GM18858 (cell line): ENCODE measurements at regions not wholly inside any gene's neighbourhood (a gene's known extent, or its start where the extent isn't known, plus 50 kb on each side); places are given as distances from the start of the nearest gene placed in this dataset.
A peak's percentile ranks its signal among the peaks of the same experiment; 100 is the strongest.

Source experiments
- ATAC-seq: cut with Tn5 transposase; IDR thresholded peaks from one replicate; pipeline ENCODE4 v1.9.1; 2021; ENCODE audit not compliant: unreplicated experiment

DNA sequence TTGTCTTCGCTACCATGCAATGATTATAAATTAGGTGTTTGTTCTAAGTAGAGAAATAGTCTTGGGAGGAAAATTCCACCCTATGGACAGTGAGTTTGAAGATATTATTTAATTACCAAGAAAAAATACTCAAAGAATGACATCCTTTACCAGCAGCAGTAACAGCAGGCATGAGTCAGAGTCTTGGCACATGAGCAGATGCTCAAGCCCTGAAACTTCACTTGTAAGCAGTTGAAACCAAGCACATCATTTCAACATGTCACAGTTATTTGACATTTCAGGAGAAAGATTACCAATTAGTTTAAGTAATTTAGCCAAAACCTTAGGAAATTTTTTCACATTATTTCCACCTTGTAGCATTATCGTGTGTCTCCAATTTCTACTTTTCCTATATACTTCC, 99.2 kb downstream of the C12orf50 start:
- ATAC-seq = no peak

DNA sequence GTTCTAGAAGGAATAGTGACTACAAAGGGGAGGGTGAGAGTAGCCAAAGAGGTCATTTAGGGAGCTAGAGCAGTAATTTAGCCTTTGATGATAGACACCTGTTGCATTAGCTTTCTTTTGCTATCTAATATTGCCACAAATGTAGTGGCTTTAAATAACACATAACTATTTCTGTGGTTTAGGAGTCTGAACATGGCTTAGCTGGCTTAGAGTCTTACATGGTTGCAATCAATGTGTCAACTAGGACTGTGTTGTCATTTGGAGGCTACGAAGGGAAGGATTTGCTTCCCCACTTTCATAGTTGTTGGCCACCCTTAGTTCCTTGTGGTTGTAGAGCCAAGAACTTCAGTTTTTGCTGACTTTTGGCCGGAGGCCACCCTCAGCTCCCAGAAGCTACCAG, 99.9 kb downstream of the C12orf50 start:
- ATAC-seq = no peak

DNA sequence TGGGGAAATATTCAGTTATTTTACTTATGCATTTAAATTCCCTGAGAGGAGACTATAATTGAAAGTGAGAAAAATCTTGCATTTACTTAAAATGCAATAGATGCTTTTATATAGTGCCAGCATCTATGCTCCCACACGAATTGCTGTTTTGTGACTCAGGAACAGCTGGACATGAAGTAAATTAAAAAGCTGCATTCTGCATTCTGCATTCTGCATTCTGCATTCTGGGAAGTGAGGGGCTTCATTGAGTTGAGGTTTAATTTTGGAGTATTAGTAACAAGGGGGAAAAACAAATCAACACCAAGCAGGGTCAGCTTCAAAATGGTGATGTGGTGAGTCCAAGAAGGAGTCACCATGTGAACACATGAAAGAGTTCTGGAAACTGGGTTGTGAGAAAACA, 101.2 kb downstream of the C12orf50 start:
- no peak for ATAC-seq

DNA sequence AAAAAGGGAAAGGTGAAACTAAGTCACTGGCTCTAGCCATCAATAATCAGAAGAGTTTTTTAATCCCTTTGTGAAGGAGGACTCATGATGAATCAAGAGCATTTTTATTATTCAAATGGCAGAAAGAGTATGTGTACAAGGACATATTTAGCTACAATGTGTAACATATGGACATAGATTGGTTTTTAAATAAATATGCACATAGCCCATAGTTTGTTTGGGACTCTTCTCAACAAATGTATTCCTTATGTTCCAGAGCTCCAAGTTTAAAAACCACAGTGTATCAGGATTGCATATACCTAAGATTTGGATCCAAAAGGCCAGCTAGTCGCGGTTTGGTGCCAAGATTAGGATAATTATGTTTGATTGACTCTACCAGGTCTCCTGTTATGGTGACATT, 104.2 kb downstream of the C12orf50 start:
- no peak for ATAC-seq

GRCh38 chr12:87924149-87924548, 105.1 kb downstream of the C12orf50 start:
- ATAC-seq = no peak

DNA sequence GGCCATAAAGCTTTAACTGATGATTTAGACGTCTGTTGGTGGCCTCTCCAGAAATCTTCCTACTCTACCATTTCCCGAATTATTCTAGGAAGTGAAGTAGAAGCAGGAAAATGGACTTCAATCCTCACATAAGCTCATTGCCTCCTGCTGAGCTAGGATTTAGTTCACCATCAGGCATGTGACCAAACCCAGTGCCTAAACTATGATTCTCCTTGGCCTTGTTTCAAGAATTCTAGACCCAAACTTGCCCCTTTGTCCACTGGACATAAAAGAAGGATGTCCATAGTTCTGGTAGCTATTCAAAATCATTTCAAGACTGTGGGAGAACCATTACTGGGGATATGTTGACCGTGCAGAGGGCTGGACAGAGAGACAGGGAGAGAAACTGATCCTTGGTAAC, 105.8 kb downstream of the C12orf50 start:
- no peak for ATAC-seq

DNA sequence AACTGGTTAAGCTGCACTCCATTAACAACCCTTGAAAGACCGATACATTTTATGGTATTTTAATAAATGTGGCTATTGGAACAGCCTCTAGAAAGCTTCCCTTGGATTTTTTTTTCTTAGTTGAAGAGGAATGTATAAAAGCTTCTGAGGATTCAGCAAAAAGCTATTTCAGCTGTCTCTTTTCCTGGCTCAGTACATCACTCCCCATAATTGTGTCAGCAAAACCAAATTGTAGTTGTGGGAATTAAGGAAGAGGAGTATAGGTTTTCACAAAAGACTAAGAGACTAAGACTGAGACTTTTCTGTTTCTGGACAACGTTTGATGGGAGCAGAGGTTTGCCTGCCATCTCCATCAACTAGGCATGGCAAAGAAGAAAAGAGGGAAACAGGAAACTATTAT, 106.5 kb downstream of the C12orf50 start:
- no peak for ATAC-seq

- no peak for ATAC-seq
Observed at GRCh38 chr12:87921621-87922020, 107.6 kb downstream of the C12orf50 start.

- no peak for ATAC-seq
Observed at GRCh38 chr12:87920139-87920538, 109.1 kb downstream of the C12orf50 start.

DNA sequence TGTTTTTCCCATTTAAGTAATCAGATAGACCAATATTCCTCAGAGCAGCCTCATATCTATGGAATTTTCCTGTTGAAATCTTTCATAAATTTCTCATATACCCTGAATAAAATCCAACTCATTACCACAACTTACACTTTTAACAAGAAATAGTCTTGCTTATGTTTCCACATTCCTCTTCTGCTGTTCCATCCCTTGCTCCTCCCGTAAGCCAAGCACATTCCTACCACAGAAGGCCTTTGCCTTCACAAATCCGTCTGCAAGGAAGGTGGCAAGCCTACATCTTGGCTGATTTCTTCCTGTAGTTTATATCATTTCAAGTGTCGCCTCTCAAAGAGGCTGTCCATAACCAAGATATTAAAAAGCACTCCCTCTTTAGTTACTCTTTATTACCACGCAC, 127.7 kb downstream of the C12orf50 start:
- no peak for ATAC-seq

DNA sequence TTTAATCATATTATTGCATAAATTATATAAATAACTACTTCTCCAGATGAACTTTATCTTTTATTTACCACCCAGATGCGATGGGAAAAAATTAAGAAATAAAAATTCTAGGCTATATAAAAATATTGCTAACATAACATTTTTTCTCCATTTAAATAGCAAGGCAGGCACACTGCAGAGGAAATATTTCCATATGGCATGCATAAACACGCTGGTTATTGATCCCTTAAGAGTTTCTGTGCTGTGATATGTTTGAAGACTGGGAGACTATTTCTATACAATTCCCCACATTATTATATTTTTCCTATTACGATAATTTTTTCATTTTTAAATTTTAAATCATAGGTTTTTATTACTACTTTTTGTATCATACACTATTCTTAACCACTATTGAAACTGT, 131.5 kb downstream of the C12orf50 start:
- no peak for ATAC-seq

GRCh38 chr12:87883806-87884205, 145.4 kb downstream of the C12orf50 start:
- ATAC-seq = no peak

GRCh38 chr12:87879141-87879540, 150.1 kb downstream of the C12orf50 start:
- ATAC-seq = no peak

DNA sequence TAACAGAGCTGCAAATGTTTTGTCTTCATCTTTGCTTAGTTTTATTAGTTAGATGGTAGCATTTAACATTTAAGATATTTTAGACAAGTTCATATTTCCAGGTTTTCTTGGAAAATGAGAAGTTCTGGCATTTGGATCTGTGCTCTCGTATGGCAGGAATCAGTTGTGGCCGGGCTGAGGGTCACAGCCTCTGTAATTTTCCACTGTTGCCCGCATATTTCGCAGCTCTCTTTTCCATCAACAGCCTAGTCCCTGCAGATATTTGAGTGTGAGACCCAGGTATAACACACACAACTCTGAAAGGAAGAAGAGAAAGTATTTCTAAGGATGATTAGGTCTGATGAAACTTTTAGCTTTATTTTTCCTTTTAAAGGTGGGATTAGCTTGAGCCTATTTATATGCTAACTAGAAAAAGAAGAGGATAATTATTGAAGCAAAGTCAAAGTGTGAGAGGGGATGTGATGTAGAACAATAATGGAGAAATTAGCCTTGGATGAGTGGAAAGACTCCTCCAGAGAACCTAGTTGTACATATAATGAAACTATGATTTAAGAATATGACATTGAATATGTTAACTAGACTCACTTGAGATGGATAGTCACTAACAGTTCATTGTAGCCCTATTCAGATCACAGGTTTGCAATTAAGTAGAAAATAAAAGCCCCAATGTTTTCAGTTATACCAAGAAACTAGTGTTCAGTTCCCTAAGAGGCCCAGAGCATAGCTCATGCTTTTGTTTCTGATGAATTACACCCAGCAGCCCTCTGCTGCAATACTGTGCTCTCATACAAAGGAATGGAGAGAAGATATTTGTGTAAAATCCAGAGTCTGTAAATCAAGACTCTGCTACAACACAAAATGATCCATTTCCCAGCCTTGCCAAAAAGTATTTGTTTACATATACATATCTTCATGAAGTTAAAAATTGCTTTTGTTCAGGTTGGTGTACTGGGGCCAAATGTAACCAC, 158.4 kb downstream of the C12orf50 start:
- no peak for ATAC-seq

- peak; percentile 34 for ATAC-seq
Observed at GRCh38 chr12:87870061-87870460, 159.1 kb downstream of the C12orf50 start.

DNA sequence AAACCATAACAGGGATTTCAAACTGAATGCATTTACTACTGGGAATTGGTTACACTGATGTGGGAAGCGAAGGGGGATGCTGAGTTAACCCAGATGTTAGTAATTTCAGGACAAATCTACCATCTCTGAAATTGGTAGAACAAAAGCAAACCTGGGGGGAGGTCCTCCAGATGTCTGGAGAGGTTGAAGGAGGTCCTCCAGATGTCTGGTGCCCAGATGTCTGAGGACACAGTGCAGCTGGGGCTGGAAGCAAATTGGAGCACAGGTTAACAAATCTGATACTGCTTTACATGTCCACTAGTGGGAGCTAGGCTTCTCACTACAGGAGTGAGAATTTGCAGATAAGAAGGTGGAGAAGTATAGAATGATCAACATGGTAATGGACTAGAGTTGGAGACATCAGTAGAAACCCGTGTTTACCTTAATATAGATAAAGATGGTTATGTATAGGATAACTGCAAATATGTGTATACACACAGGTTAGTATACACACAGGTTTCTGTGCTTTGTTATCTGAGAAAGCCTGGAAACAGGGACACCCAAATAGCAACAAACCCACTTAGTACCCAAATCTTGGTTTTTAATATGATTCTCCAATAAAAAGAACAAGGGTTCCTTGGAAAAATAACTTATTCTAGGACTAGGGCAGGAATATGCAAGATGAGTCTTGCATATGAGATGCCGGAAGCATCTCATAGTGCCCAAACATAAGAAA, 162.5 kb downstream of the C12orf50 start:
- peak; percentile 50 for ATAC-seq

DNA sequence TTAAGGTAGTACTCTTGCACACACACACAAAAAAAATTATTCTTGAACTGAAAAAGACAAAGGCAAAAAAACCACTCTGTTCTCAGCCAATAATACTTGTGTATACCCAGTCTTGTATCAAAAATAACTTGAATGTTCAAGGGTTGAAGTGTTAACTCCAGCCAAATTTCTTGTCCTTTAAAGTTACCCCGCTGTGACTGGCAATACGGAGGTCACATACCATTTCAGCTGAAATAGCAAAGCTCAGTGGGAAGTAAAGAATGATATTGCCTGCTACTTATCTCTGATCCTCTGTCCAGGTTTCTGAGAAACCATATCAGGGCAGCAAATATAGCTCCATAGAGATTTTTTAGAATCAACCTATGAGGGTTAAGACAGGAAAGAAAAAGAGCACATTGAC, 167.4 kb downstream of the C12orf50 start:
- no peak for ATAC-seq

GRCh38 chr12:87853448-87854003, 175.7 kb downstream of the C12orf50 start:
- no peak for ATAC-seq

DNA sequence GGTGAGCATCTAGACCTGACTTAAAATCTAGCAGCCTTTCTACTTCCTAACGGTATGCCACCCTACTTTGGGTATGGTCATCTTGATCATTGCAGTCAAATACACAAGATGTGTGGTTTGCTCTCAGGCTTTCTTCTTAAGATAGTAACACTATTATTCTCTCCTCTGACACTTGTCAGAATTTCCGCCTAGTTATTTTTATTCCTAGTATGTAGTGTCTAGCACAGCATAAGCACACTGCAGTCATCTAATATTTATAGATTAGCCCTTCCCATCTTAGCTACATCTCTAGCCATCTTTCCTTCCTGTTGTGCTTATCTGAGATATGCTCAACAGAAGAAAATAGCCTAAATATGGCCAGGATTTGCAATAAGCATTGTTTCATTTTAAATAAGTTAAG, 180.1 kb downstream of the C12orf50 start:
- ATAC-seq = no peak

DNA sequence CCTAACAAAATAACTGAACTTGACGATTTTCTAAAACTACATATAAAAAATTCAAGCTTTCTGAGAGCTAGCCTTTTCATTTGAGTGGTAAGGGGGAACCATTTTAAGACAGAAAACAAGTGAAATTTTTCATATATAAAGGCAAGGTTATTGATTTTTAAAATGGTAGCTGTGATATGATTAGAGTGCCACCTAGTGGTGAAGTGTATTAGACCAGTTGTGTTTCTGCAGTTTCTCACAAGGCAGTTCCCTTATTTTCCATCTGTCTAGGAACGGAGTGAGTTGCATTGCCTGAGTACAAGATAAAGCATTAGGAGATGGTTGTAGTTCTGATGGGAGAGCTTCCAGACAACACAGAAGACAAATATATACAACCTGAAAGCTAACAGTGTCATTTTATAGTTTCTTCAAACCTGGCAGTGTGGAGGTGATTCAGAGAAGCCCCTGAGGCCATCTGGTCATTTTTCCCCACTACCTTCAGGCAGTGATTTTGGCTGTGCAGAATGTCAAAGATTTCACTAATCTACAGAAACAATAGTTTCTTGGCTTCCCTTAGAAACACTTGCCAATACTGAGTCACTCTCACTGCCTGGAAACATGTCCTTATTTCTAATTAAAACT, 180.8 kb downstream of the C12orf50 start:
- peak; percentile 79 for ATAC-seq

DNA sequence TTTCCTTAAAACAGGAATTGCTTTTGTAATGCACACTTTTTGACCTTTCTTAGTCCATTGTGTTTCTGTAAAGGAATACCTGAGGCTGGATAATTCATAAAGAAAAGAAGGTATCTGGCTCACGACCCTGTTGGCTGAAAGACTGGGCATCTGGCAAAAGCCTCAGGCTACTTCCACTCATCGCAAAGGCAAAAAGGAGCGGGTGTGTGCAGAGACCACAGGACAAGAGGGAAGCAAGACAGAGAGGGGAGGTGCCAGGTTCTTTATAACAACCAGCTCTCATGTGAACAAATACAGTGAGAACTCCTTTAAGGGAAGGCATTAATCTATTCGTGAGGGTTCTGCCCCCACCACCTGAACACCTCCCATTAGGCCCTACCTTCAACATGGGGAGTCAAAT, 182.1 kb downstream of the C12orf50 start:
- ATAC-seq = no peak
